ENCODE measurements at regions not wholly inside any gene's neighbourhood (a gene's known extent, or its start where the extent isn't known, plus 50 kb on each side); places are given as distances from the start of the nearest gene placed in this dataset.

DNA sequence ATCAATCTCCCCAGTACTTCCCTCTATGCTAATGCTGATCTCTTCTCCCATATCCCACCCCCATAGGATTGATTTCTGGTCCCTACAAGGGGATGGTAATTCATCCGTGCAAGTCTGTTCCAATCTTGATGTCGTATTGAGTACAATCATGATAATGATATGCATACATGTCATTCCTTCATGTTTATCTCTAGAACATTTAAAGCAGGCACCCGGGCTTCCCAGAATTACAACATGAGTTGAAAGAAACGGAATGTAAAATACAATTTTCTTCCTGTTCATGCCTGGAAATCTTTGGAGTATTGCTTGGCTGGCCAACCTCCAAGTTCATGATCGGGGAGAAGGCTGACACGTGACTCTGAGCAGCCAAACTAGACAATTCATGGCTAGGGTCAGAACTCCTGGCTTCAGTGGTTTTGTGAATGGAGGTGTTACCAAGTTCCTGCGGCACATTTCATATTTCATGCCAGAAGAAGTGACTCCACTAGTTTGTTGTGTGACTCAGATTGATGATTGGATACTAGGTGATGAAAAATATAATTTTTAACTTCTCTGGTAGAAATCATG lies 66.6 kb downstream of the C9orf152 start:
- Histone ChIP-seq H3K4me2 (no peak overlapping the region), H3K9ac (no peak overlapping the region)
- no peak overlapping the region for H3K4me3 Mint-ChIP-seq

DNA sequence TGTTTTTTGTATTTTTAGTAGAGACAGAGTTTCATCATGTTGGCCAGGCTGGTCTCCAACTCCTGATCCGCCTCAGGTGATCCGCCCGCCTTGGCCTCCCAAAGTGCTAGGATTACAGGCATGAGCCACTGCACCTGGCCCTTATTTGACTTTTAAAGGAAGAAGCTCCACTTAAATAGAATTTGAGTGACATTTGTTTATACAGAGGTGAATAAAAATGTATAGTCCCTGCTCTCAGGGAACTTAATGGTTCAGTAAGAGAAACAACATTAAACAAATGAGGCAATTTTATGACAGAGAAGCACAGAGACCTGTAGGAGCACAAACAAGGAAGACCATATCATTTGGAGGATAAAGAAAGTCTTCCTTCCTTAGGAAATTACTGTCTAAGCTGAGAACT lies 65.7 kb downstream of the C9orf152 start:
- H3K4me1 Mint-ChIP-seq, result peaks cover 8% of the 10 kb centered on the region
- TF ChIP-seq EZH2 (IDR thresholded peaks at IDR 0.05) (no peak), EZH2phosphoT487 (IDR thresholded peaks at IDR 0.05) (no peak), CTCF (IDR thresholded peaks at IDR 0.05) (no peak)
- no peaks in the 10 kb centered on the region for H3K9me3 Mint-ChIP-seq
- peaks cover 8% of the 10 kb centered on the region for H3K79me2 ChIP-seq (ENCODE audit: low read depth)
- no peak overlapping the region for H3K4me3 ChIP-seq
- H3K4me1 ChIP-seq, result no peaks in the 10 kb centered on the region
- DNase-seq (ENCODE audit: low spot score), result no peak
- no peaks in the 10 kb centered on the region for H3K27me3 ChIP-seq
- H3K4me2 ChIP-seq, result no peak overlapping the region
- H2AFZ ChIP-seq (replicated peaks), result no peak overlapping the region
- H3K36me3 Mint-ChIP-seq, result peaks cover 46% of the 10 kb centered on the region
- H3F3A ChIP-seq (ENCODE audit: low read depth), result no peaks in the 10 kb centered on the region
- H3K27ac Mint-ChIP-seq, result no peak overlapping the region
- no peaks in the 10 kb centered on the region for H4K20me1 ChIP-seq (ENCODE audit: low read depth)
- no peaks in the 10 kb centered on the region for H3K36me3 ChIP-seq
- no peaks in the 10 kb centered on the region for H3K9me3 ChIP-seq (ENCODE audit: low read depth)
- no peak overlapping the region for H3K9ac ChIP-seq
- no peak overlapping the region for H3K4me3 Mint-ChIP-seq
- peaks cover 2% of the 10 kb centered on the region for H3K27me3 Mint-ChIP-seq (ENCODE audit: insufficient read depth, low read depth)
- no peak overlapping the region for H3K27ac ChIP-seq

More for the DNA sequence above, 66.6 kb downstream of the C9orf152 start:
- Histone ChIP-seq H3K79me2 (ENCODE audit: low read depth) (peaks cover 8% of the 10 kb centered on the region), H3F3A (ENCODE audit: low read depth) (no peaks in the 10 kb centered on the region), H3K4me3 (no peak overlapping the region), H3K27me3 (no peaks in the 10 kb centered on the region), H4K20me1 (ENCODE audit: low read depth) (no peaks in the 10 kb centered on the region), H3K27ac (no peak overlapping the region), H3K36me3 (no peaks in the 10 kb centered on the region), H3K4me1 (no peaks in the 10 kb centered on the region), H3K9me3 (ENCODE audit: low read depth) (no peaks in the 10 kb centered on the region), H2AFZ (replicated peaks) (no peak overlapping the region)
- Mint-ChIP-seq H3K4me1 (peaks cover 4% of the 10 kb centered on the region), H3K27me3 (ENCODE audit: insufficient read depth, low read depth) (peaks cover 4% of the 10 kb centered on the region), H3K36me3 (peaks cover 52% of the 10 kb centered on the region), H3K9me3 (no peaks in the 10 kb centered on the region), H3K27ac (no peak overlapping the region)
- TF ChIP-seq CTCF (IDR thresholded peaks at IDR 0.05) (no peak), EZH2 (IDR thresholded peaks at IDR 0.05) (no peak), EZH2phosphoT487 (IDR thresholded peaks at IDR 0.05) (no peak)
- no peak for DNase-seq (ENCODE audit: low spot score)

DNA sequence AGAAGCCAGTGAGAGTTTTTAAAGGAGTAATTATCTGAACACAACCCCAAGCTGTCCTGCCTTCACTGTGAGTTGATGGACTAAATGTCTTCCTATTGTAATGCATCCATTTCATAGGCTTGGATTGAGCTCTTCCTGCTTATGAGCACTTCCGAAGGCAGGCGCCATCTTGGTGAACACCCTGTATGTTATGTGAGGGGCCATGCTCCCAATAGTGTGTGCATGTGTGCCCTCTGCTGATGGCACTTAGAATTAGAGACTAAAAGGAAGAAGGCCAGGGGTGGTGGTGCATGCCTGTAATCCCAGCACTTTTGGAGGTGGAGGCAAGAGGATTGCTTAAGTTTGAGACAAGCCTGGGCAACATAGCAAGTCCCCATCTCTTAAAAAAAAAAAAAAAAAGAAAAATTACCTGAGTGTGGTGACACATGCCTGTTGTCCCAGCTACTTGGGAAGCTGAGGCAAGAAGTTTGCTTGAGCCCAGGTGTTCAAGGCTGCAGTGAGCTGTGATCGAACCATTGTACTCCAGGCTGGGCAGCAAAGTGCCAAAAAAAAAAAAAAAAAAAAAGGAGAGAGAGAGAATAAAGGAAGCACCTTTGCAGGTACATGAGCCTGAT lies 65.0 kb downstream of the C9orf152 start:
- Histone ChIP-seq H3K9ac (no peak overlapping the region), H3K4me2 (no peak overlapping the region), H3K27me3 (no peaks in the 10 kb centered on the region), H3K4me1 (no peaks in the 10 kb centered on the region), H3K4me3 (no peak overlapping the region), H3F3A (ENCODE audit: low read depth) (no peaks in the 10 kb centered on the region), H2AFZ (replicated peaks) (no peak overlapping the region), H3K27ac (no peak overlapping the region), H3K9me3 (ENCODE audit: low read depth) (no peaks in the 10 kb centered on the region), H3K79me2 (ENCODE audit: low read depth) (peaks cover 8% of the 10 kb centered on the region), H4K20me1 (ENCODE audit: low read depth) (no peaks in the 10 kb centered on the region), H3K36me3 (no peaks in the 10 kb centered on the region)
- H3K4me3 Mint-ChIP-seq, result no peak overlapping the region
- H3K9me3 Mint-ChIP-seq, result no peaks in the 10 kb centered on the region
- peaks cover under 1% of the 10 kb centered on the region for H3K27me3 Mint-ChIP-seq (ENCODE audit: insufficient read depth, low read depth)
- peaks cover 12% of the 10 kb centered on the region for H3K4me1 Mint-ChIP-seq
- peaks cover 39% of the 10 kb centered on the region for H3K36me3 Mint-ChIP-seq
- no peak overlapping the region for H3K27ac Mint-ChIP-seq
- peak; percentile 42 for DNase-seq (ENCODE audit: low spot score)
- no peak for TF ChIP-seq EZH2phosphoT487 (IDR thresholded peaks at IDR 0.05)
- TF ChIP-seq CTCF (IDR thresholded peaks at IDR 0.05), result peak; percentile 41
- TF ChIP-seq EZH2 (IDR thresholded peaks at IDR 0.05), result no peak
